LNCaP clone FGC (cell line): ENCODE measurements at regions not wholly inside any gene's neighbourhood (a gene's known extent, or its start where the extent isn't known, plus 50 kb on each side); places are given as distances from the start of the nearest gene placed in this dataset.

Experiments
- DNase-seq: peaks from one replicate; pipeline ENCODE4 v3.0.0-alpha.2; 2011; ENCODE audit warnings: low read depth
- H3K4me3 ChIP-seq: 2 replicates; pipeline ENCODE4 v1.5.1; 2011; ENCODE audit warnings: mild to moderate bottlenecking, low read depth, low read length, control low read depth
- TF ChIP-seq, protein P1 (sequence below): IDR thresholded peaks from 2 replicates; pipeline ENCODE4 v1.5.1; 2012; ENCODE audit warnings: mild to moderate bottlenecking; ENCODE audit not compliant: control insufficient read depth, insufficient read depth; ENCODE audit errors: extremely low read depth

DNA sequence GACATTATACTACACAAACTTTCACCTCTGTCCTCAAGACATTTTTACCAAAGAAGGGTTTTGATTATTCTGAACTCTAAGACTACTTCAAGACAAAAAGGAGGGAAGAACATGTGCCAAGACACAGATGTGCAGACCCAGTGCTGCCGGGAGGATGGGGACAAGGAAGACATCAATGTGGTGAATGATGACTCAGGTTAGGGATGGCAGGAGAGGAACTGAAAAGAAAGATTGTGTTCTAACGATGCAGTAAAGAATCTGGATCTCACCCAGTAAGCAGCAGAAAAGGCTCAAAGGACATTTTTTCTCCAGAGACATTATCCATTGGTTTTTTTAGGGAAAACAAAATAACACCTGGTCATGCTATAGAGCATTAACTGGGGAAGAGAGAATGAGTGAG lies 449.9 kb upstream of the NR2F2 start:
- TF ChIP-seq, protein P1, sequence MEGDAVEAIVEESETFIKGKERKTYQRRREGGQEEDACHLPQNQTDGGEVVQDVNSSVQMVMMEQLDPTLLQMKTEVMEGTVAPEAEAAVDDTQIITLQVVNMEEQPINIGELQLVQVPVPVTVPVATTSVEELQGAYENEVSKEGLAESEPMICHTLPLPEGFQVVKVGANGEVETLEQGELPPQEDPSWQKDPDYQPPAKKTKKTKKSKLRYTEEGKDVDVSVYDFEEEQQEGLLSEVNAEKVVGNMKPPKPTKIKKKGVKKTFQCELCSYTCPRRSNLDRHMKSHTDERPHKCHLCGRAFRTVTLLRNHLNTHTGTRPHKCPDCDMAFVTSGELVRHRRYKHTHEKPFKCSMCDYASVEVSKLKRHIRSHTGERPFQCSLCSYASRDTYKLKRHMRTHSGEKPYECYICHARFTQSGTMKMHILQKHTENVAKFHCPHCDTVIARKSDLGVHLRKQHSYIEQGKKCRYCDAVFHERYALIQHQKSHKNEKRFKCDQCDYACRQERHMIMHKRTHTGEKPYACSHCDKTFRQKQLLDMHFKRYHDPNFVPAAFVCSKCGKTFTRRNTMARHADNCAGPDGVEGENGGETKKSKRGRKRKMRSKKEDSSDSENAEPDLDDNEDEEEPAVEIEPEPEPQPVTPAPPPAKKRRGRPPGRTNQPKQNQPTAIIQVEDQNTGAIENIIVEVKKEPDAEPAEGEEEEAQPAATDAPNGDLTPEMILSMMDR, result no peak
- H3K4me3 ChIP-seq, result no peak overlapping the region
- no peak for DNase-seq

DNA sequence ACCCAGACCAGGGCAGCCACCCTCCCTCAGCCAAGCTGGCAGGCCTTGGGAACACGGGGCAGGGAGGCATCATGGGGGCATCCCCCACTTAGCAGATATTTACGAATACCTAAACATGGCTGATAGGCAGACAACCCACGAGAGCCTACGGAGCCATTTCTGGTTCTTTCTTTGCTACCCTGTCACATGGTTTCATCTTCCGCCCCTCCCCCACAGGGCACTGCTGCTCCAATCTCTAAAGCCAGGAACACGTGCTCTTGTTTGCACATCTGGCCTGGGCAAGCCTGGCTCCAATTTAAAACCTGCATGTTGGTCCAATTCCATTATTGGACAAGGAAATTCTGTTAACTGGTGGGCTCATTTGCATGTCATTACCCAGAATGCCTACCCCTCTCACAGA lies 447.4 kb upstream of the NR2F2 start:
- no peak overlapping the region for H3K4me3 ChIP-seq
- no peak for DNase-seq
- TF ChIP-seq, protein P1, result no peak

DNA sequence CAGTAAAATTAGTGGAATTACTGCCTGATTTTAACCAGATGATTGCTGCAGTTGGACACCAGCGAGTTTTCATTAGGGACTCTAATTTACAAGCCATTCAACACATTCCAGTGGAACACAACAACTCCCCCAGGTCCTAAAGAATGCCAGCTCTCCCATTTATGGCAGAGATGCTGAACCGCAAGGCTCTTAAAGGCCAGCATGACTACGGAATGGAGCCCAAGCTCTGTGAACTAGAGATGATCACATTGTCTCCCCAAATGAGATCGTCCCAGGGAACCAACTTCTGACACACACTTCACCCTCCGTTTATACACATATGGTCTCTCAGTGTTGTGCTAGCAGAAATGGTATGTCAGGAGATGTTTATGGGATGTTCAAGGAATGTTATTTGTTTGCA lies 446.2 kb upstream of the NR2F2 start:
- TF ChIP-seq, protein P1, result no peak
- H3K4me3 ChIP-seq, result no peak overlapping the region
- no peak for DNase-seq

DNA sequence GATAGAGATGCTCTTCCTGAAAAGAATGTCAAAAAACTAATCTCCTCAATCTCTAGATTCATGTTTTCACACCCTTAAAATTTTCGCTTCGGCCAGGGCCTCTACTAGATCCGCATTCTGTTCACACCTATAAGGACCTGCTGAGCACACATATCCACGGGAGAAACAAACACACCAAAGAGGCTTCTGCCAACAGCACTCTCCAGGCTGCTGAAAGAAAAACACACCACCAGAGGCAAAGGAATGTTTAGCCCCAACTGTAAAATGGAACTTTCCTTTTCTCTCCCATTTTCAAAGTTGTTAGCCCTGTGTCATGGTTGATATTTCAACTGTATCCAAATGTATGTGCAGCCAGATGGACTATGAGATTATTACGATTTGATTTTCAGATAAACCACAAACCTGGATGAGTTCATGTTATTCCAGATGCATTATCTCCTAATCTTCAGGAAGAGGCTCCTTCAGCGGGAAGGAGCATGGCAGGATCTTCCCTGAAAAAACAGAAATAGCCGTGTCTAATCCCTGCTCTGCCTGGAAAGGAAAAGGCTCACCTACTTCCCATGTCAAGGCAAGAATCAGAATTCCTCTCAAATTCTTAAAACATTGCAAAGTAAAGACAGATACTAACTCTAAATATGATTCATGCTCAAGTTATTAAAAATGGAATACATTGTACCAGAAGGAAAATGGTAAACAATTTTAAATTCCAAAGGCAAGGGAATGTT lies 442.7 kb upstream of the NR2F2 start:
- no peak for DNase-seq
- TF ChIP-seq, protein P1, result no peak
- no peak overlapping the region for H3K4me3 ChIP-seq

DNA sequence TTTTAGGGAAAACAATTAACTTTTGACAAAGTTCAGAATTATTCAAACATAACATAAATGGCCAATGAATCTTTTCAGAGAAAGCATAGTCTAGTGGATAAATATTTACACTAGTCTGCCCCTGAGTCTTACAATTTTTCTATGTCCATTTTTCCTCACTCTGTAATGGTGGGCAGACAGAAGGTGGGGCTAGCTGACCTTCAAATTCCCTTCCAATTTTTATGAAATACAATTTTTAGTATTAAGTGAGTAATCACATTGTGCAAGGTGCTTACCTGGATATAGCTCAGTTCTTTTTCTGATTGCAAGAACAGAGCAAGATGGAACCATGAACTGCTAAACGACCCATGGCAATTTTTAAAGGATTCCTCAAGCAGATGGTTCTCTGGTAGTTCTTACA lies 441.7 kb upstream of the NR2F2 start:
- TF ChIP-seq, protein P1, result no peak
- H3K4me3 ChIP-seq, result no peak overlapping the region
- no peak for DNase-seq

DNA sequence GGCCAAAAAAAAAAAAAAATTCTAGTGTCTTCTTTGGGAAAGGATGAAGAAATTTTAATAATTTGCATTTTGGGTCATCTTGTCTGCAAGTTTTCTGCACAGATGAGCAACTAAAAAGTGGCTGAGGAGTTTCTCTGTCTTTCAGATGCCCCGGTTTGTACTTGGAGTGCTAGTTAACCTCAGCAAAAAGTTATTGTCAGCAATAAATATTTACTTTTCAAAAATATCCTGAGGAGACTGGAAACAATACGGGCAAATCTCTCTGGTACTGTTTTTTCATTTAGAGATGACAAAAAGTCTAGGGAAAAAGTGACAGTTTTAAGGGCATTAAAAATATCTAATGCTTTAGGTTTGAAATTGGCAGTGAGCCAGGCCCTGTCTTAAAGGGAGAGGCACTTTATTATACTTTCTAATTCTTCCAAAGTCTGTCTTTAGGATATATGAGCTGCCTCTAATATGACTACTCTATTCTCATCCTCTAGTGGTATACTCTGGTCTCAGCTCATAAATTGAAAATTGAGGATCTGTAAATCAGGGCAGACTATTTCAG lies 436.0 kb upstream of the NR2F2 start:
- TF ChIP-seq, protein P1, result no peak
- DNase-seq, result no peak
- H3K4me3 ChIP-seq, result no peak overlapping the region

DNA sequence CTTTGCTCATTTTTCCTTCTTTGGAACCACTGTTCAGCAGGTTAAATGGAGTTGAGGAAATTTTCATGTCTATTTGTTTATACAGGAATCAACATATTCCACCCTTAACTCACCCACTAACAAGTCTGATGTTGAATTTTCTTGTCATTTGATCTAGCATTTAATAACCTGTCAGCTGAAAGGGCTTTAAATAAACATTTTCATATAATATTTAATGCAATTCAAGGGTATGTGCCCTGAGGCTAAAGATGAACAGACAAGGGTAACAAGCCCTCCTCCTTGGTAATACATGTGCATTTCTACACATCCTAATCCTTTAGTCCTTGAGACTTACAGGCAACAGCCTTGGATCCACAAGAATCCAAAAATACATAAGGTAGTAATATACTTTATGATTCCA lies 435.0 kb upstream of the NR2F2 start:
- TF ChIP-seq, protein P1, result no peak
- no peak for DNase-seq
- no peak overlapping the region for H3K4me3 ChIP-seq
